ENCODE measurements at regions not wholly inside any gene's neighbourhood (a gene's known extent, or its start where the extent isn't known, plus 50 kb on each side); places are given as distances from the start of the nearest gene placed in this dataset.

GRCh38 chr19:30178721-30179402, 193.3 kb upstream of the ZNF536 start:
- H4K20me1 ChIP-seq (replicated peaks; ENCODE audit: control insufficient read depth, insufficient read depth, low read length) = no peaks in the 10 kb centered on the region
- no peaks in the 10 kb centered on the region for H3K79me2 ChIP-seq (ENCODE audit: control insufficient read depth, insufficient read depth, low read length)
- H3K4me1 ChIP-seq (replicated peaks in 1 of 2; ENCODE audit: control insufficient read depth in 2 of 2, insufficient read depth in 2 of 2, low read length in 2 of 2) = no peaks in the 10 kb centered on the region
- ChIA-PET CTCF (ENCODE audit: low intra/inter-chr PET ratio) (no interaction called here), POLR2A (interaction anchor here (0.6 kb wide), 1 partner anchor 90 kb away, joined by 3 read pairs; no protein-coding TSS in a partner anchor)
- no peak overlapping the region for H3K9ac ChIP-seq (ENCODE audit: insufficient read depth in 1 of 2, low read depth in 2 of 2, low read length in 2 of 2)
- FAIRE-seq (no peak), DNase-seq (ENCODE audit: extremely low read depth in 1 of 4, low spot score in 3 of 4) (no peak), ATAC-seq (no peak)
- H3K36me3 ChIP-seq (ENCODE audit: control insufficient read depth, insufficient read depth, low read length) = no peaks in the 10 kb centered on the region
- peaks cover 0 to 5% of the 10 kb centered on the region in 2 experiments; a peak in 2 of 5 replicates for H3K27me3 ChIP-seq (ENCODE audit: control insufficient read depth in 2 of 2, insufficient read depth in 2 of 2, low read length in 2 of 2)
- no peaks in the 10 kb centered on the region for H3K9me1 ChIP-seq (ENCODE audit: control insufficient read depth, insufficient read depth, low read length)
- H3K9me3 ChIP-seq (replicated peaks; ENCODE audit: control insufficient read depth, insufficient read depth, low read depth, low read length) = no peaks in the 10 kb centered on the region
- in situ Hi-C loops (cut with MboI) (no loop called here), intact Hi-C loops (cut with micrococcal nuclease) (no loop called here)
- no peak overlapping the region for H2AFZ ChIP-seq (ENCODE audit: low read depth, low read length)
- no peak overlapping the region for H3K4me3 ChIP-seq
- H3K4me2 ChIP-seq (ENCODE audit: insufficient read depth, low read length) = no peak overlapping the region
- H3K27ac ChIP-seq (ENCODE audit: extremely low read depth, low read depth, low read length) = no peak overlapping the region
- BruUV-seq (replicated peaks) = no TSS peak
- WGBS (ENCODE audit: insufficient coverage, low coverage, missing lambda C conversion rate) = 5% methylated on average over 4 of the region's 4 CpGs
- TF ChIP-seq, protein P1, sequence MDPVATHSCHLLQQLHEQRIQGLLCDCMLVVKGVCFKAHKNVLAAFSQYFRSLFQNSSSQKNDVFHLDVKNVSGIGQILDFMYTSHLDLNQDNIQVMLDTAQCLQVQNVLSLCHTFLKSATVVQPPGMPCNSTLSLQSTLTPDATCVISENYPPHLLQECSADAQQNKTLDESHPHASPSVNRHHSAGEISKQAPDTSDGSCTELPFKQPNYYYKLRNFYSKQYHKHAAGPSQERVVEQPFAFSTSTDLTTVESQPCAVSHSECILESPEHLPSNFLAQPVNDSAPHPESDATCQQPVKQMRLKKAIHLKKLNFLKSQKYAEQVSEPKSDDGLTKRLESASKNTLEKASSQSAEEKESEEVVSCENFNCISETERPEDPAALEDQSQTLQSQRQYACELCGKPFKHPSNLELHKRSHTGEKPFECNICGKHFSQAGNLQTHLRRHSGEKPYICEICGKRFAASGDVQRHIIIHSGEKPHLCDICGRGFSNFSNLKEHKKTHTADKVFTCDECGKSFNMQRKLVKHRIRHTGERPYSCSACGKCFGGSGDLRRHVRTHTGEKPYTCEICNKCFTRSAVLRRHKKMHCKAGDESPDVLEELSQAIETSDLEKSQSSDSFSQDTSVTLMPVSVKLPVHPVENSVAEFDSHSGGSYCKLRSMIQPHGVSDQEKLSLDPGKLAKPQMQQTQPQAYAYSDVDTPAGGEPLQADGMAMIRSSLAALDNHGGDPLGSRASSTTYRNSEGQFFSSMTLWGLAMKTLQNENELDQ (CRISPR knock-in tag; IDR thresholded peaks at IDR 0.05; ENCODE audit: borderline replicate concordance) = no peak
- TF ChIP-seq SAFB (IDR thresholded peaks at IDR 0.05; ENCODE audit: borderline replicate concordance, low read depth, low read length) (no peak), XRCC3 (IDR thresholded peaks at IDR 0.05) (no peak), EP300 (IDR thresholded peaks at IDR 0.05; ENCODE audit: low read length) (no peak), JUNB (CRISPR knock-in tag; conservative IDR thresholded peaks at IDR 0.05) (no peak), FIP1L1 (IDR thresholded peaks at IDR 0.05; ENCODE audit: low read depth, low read length, poor library complexity, severe bottlenecking) (no peak), FOXO4 (CRISPR knock-in tag; IDR thresholded peaks at IDR 0.05) (no peak), GABPB1 (CRISPR knock-in tag; IDR thresholded peaks at IDR 0.05) (no peak), NBN (IDR thresholded peaks at IDR 0.05; ENCODE audit: low read depth) (no peak)

Measured in K562 (cell line).